Right ventricle myocardium inferior (tissue), 1 donor: ENCODE measurements at regions not wholly inside any gene's neighbourhood (a gene's known extent, or its start where the extent isn't known, plus 50 kb on each side); places are given as distances from the start of the nearest gene placed in this dataset.
"Not testable (repeated sequence)": the region's sequence is repeated elsewhere in the genome, so short reads cannot be mapped to it uniquely, and the experiment has no call there.

Source experiments
- ATAC-seq: fragments of 200-7000 bp; cut with Tn5 transposase; one replicate; pipeline ENCODE4 v1.9.1; 2020; ENCODE audit warnings: mild to moderate bottlenecking, moderate library complexity
- DNase-seq: peaks from one replicate; pipeline ENCODE4 v3.0.0; 2021; ENCODE audit errors: missing footprints
- intact Hi-C: fragments of 100-400 bp; cut with DNase I; formaldehyde crosslinking; loops from one replicate; pipeline ENCODE4 v1.11.0; 2022
- donor health status: DM: no; HTN: yes; CAD: no; lungs with severe emphysema.

- DNase-seq: no peak
- intact Hi-C loops: no loop called here
- no peak for ATAC-seq
Observed at GRCh38 chr5:62077387-62077786, 228.6 kb upstream of the KIF2A start.

GRCh38 chr5:62077823-62078550 lies 228.0 kb upstream of the KIF2A start:
- DNase-seq: no peak
- ATAC-seq: no peak
- intact Hi-C loops: no loop called here

- DNase-seq (no peak), ATAC-seq (no peak)
- intact Hi-C loops: no loop called here
Observed at GRCh38 chr5:62082370-62082801, 223.6 kb upstream of the KIF2A start.

- intact Hi-C loops: no loop called here
- ATAC-seq (no peak), DNase-seq (no peak)
Observed at GRCh38 chr5:62083247-62083646, 222.8 kb upstream of the KIF2A start.

GRCh38 chr5:62083661-62084060 lies 222.3 kb upstream of the KIF2A start:
- ATAC-seq (no peak), DNase-seq (no peak)
- intact Hi-C loops: no loop called here

- DNase-seq (no peak), ATAC-seq (no peak)
- intact Hi-C loops: no loop called here
Observed at GRCh38 chr5:62084391-62084790, 221.6 kb upstream of the KIF2A start.

- intact Hi-C loops: no loop called here
- ATAC-seq (no peak), DNase-seq (no peak)
Observed at GRCh38 chr5:62090953-62091352, 215.1 kb upstream of the KIF2A start.

- intact Hi-C loops: no loop called here
- no peak for ATAC-seq
- DNase-seq: no peak
Observed at GRCh38 chr5:62093411-62093810, 212.6 kb upstream of the KIF2A start.

GRCh38 chr5:62093976-62094375 lies 212.0 kb upstream of the KIF2A start:
- DNase-seq: no peak
- intact Hi-C loops: no loop called here
- no peak for ATAC-seq

- DNase-seq (no peak), ATAC-seq (no peak)
- intact Hi-C loops: no loop called here
Observed at GRCh38 chr5:62097361-62097760, 208.6 kb upstream of the KIF2A start.

- DNase-seq (no peak), ATAC-seq (no peak)
- intact Hi-C loops: no loop called here
Observed at GRCh38 chr5:62100201-62100600, 205.8 kb upstream of the KIF2A start.

GRCh38 chr5:62103863-62104262 lies 202.1 kb upstream of the KIF2A start:
- DNase-seq, intact Hi-C loops, ATAC-seq: not testable (repeated sequence)

- DNase-seq (no peak), ATAC-seq (no peak)
- intact Hi-C loops: no loop called here
Observed at GRCh38 chr5:62111428-62111827, 194.6 kb upstream of the KIF2A start.

- ATAC-seq (no peak), DNase-seq (no peak)
- intact Hi-C loops: no loop called here
Observed at GRCh38 chr5:62112689-62113228, 193.2 kb upstream of the KIF2A start.

- no peak for ATAC-seq
- intact Hi-C loops: no loop called here
- no peak for DNase-seq
Observed at GRCh38 chr5:62115014-62115413, 191.0 kb upstream of the KIF2A start.

- no peak for DNase-seq
- intact Hi-C loops: no loop called here
- no peak for ATAC-seq
Observed at GRCh38 chr5:62124266-62124665, 181.7 kb upstream of the KIF2A start.

GRCh38 chr5:62126090-62126489 lies 179.9 kb upstream of the KIF2A start:
- intact Hi-C loops: no loop called here
- no peak for DNase-seq
- ATAC-seq: no peak

GRCh38 chr5:62127098-62127736 lies 178.8 kb upstream of the KIF2A start:
- intact Hi-C loops: no loop called here
- no peak for ATAC-seq
- no peak for DNase-seq

- ATAC-seq (no peak), DNase-seq (no peak)
- intact Hi-C loops: no loop called here
Observed at GRCh38 chr5:62130107-62130506, 175.9 kb upstream of the KIF2A start.

- no peak for DNase-seq
- ATAC-seq: no peak
- intact Hi-C loops: no loop called here
Observed at GRCh38 chr5:62132276-62132675, 173.7 kb upstream of the KIF2A start.
